ENCODE measurements at regions not wholly inside any gene's neighbourhood (a gene's known extent, or its start where the extent isn't known, plus 50 kb on each side); places are given as distances from the start of the nearest gene placed in this dataset.

DNA sequence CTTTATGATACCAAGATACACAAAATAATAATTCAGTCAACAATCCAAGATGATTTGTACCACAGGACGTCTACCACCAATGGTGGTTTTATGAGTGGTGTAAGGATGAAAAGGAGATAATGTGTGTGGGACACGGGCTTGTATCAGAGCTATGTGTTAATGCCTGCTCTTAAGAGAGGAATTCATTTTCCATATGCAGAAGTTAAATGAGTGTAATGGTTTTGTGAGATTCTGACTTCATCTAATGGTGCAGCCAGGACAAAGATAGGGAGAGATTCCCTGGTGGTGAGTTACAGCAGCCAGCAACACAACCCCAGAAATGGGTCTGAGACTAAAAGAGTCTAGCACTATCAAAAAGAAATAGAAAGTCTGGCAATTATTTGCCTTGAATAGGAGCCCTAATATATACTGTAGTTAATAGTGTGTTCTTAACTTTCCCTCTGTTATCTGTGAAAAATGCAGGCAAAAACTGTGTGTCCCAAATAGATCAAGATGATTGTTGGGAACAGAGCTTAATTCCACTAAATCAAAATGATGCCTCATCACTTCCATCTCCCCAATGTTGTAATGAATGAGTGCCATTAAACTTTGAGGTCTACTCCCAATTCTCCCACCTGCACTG lies 455.0 kb upstream of the TCF4 start:
- TF ChIP-seq CTCF (IDR thresholded peaks at IDR 0.05 in 2 of 3, conservative IDR thresholded peaks at IDR 0.05 in 1 of 3; ENCODE audit: control insufficient read depth in 2 of 3, extremely low read depth in 1 of 3, insufficient read depth in 1 of 3, low read depth in 3 of 3, low read length in 3 of 3) = no peak
- TF ChIP-seq ETV6 (conservative IDR thresholded peaks at IDR 0.05 in 1 of 2, IDR thresholded peaks at IDR 0.05 in 1 of 2; ENCODE audit: borderline replicate concordance in 1 of 2, low read depth in 1 of 2) = no peak
- no peak for TF ChIP-seq HDAC2 (IDR thresholded peaks at IDR 0.05)
- TF ChIP-seq SIX5 (IDR thresholded peaks at IDR 0.05; ENCODE audit: low read depth, low read length, severe bottlenecking) = no peak
- TF ChIP-seq YY1 (IDR thresholded peaks at IDR 0.05; ENCODE audit: low read depth, low read length) = no peak
- no peak for TF ChIP-seq POLR2A (IDR thresholded peaks at IDR 0.05; ENCODE audit: low read depth, low read length)
- TF ChIP-seq, protein P1, sequence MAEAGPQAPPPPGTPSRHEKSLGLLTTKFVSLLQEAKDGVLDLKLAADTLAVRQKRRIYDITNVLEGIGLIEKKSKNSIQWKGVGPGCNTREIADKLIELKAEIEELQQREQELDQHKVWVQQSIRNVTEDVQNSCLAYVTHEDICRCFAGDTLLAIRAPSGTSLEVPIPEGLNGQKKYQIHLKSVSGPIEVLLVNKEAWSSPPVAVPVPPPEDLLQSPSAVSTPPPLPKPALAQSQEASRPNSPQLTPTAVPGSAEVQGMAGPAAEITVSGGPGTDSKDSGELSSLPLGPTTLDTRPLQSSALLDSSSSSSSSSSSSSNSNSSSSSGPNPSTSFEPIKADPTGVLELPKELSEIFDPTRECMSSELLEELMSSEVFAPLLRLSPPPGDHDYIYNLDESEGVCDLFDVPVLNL (IDR thresholded peaks at IDR 0.05; ENCODE audit: low read depth, low read length) = no peak
- TF ChIP-seq MAX (IDR thresholded peaks at IDR 0.05; ENCODE audit: low read depth, low read length) = no peak
